HG03457 (cell line): ENCODE measurements at regions not wholly inside any gene's neighbourhood (a gene's known extent, or its start where the extent isn't known, plus 50 kb on each side); places are given as distances from the start of the nearest gene placed in this dataset.

ENCODE experiments used
- ATAC-seq: cut with Tn5 transposase; IDR thresholded peaks from one replicate; pipeline ENCODE4 v1.9.1; 2021; ENCODE audit warnings: moderate number of reproducible peaks; ENCODE audit not compliant: unreplicated experiment

DNA sequence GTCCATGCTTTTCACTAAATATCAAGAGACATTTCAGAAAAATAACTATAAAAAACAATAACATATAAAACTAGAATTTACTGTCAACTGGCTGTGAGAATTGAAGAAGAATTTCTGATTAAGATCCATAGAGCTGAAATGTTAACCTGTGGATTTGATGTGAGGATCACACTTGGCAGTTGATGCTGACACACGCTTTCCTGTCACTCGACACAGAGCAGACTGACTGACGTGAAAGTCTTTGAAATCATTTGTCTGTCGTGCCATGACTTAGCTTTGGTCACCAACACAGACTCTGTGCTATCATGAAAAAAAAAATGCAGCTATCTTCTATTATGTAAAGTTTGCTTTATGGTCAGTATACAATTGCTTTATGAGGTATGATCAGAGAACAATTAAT, 706.0 kb upstream of the ZP4 start:
- ATAC-seq: no peak

- ATAC-seq: no peak
These were observed 701.9 kb upstream of the ZP4 start for GRCh38 chr1:238592621-238593020.

DNA sequence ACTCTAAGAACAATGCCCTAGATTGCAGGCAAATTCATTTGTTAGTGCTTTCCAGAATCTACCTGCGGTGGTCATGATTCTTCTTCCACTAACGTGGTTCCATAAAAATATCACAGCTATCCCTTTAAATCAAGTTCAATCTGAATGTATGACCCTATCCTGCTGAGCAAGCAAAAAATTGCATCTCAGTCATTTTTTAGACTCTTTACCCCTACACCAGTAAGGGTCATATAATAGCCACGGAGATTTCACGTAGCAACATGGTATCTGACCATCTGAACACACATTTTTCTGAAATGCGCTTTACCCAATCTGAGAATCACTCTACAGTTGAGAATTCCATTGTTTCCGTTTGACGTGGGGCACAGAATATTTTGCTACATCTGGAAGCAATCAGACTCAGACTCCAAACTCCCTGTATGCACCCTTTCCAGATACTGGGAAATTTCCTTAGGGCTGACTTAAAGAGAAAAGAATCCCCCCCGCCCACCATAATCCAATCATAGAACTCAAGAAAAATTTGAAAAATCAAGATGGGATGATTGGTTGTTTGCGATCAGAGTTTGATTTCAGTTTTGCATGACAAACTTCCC, 699.2 kb upstream of the ZP4 start:
- no peak for ATAC-seq

- ATAC-seq: no peak
These were observed 692.1 kb upstream of the ZP4 start for GRCh38 chr1:238582816-238583215.

DNA sequence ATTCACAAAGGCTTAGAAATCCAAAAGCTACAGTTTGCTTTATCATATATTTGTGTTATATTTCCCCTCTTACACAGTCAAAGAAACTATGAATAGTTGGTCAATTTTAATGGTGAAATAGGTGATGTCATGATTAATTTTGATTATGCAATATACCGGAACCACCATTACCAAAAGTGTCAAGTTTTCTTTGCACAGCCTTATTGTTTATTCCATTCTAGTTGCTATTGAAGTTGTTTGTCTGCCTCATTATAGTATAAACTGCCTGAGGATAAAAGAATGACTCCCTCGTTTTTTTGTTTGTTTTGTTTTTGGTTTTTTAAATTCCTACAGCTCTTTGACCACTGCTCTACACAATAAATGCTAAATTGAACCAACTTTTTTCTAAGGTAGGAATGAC, 690.6 kb upstream of the ZP4 start:
- no peak for ATAC-seq

DNA sequence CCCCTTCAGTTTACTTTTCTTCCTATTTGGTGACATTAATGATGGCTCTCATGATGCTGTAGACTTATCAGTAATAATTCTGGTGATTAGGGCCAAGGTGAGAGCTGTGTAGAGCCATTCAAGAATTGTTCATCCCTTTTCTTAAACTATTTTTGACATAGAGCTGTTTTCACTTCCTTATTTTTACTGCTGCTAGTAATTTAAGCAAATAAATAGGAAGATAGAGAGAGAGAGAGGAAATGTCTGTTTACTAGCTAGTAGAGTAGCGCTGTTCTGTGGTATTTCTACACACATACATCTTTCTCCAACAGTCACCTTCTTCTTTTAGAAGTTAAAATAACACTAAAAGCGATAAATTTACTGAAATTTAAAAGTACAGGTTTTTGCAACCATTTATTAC, 678.0 kb upstream of the ZP4 start:
- ATAC-seq: no peak

GRCh38 chr1:238562341-238562740, 671.6 kb upstream of the ZP4 start:
- no peak for ATAC-seq

DNA sequence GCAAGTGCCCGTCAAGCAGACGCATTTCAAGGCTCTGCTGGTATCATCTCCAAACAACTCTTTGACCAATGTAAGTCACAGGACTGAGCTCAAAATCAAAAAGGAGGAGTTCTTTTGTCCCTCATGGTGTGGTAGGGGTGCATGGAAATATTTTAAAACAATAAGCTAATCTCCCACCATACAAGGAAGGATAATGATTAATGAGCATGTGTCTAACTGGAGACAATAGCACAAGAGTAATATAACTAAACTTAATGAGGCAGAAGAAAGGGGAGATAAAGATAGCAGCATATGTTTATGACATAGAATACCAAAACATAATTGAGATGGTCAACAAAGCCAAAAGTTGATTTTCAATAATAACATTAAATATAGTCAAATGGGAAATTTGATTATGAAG, 668.0 kb upstream of the ZP4 start:
- ATAC-seq: no peak

GRCh38 chr1:238558156-238558555, 667.4 kb upstream of the ZP4 start:
- no peak for ATAC-seq

DNA sequence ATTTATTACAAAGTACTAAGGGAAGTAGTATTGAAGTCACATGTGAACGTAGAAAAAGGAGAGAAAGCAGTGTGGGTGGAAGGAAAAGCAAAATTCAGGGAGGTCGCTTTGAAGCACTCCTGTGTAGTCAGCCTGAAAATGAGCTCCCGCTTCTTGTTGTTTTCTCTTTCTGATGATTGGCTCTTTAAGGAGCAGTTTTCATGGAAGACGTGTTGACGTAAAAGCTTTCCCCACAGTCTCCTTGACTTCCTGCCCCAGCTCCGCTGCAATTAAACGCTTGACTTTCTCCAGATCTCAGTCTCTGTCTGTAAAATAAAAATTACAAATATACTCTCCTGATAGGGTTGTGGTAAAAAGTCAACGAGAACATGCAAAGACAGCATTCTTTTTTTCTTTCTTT, 661.5 kb upstream of the ZP4 start:
- no peak for ATAC-seq

DNA sequence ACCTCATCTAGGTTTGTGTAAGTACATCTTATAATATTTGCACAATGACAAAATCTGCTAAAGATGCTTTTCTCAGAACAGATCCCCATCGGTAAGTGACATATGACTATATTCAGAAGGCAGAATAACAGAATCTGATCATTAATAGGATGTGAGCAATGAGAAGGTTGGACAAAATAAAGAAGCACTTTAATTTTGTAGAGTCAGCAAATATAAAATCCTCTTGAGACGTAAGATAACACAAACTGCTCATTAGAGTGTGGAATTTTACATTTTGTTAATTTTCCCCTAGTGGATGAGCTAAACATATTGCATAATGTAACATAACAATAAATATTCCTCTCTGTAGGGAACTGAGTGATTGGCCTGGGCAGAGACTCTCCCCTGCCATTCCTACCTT, 658.4 kb upstream of the ZP4 start:
- no peak for ATAC-seq

GRCh38 chr1:238546118-238546517, 655.4 kb upstream of the ZP4 start:
- ATAC-seq: no peak

GRCh38 chr1:238537641-238538040, 646.9 kb upstream of the ZP4 start:
- no peak for ATAC-seq

DNA sequence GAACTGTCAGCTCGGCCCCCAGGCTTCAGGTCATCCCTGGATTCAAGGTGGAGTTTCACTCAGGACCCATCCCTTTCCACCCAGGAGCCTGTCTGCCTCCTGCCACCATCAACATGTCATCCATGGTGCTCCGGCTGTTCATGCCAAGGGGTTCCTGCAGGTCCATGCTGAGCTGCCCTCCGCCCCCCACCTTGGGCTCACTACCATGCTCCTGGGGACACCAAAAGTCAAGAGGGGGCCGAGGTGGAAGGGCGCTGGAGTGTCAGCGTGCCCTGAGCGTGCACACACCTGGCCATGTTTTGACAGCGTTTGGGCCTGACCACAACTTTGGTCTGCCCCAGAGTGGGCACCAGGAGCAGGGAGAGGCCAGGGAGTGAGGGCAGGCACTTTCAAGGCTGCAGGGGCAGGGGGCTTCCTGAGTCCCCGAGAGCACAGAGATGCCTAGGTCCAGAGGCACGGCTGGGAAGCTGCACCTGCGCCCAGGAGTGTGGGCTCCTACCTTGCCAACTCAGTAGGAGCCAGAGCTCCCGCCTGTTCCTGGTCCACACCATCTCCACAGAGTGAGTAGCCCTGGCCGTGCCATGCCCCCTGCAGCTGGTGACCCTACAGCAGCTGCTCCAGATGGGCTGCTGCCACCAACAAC, 639.6 kb upstream of the ZP4 start:
- ATAC-seq: no peak

- ATAC-seq: no peak
These were observed 627.0 kb upstream of the ZP4 start for GRCh38 chr1:238517711-238518110.

- no peak for ATAC-seq
These were observed 610.6 kb upstream of the ZP4 start for GRCh38 chr1:238501290-238501689.

GRCh38 chr1:238499021-238499420, 608.3 kb upstream of the ZP4 start:
- ATAC-seq: no peak

DNA sequence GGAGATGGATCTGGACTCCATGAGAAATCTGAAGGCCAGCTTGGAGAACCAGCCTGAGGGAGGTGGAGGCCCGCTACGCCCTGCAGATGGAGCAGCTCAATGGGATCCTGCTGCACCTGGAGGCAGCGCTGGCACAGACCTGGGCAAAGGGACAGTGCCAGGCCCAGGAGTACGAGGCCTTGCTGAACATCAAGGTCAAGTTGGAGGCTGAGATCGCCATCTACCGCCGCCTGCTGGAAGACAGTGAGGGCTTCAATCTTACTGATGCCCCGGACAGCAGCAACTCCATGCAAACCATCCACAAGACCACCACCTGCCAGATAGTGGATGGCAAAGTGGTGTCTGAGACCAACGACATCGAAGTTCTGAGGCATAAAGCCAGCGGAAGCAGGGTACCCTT, 601.5 kb upstream of the ZP4 start:
- no peak for ATAC-seq

DNA sequence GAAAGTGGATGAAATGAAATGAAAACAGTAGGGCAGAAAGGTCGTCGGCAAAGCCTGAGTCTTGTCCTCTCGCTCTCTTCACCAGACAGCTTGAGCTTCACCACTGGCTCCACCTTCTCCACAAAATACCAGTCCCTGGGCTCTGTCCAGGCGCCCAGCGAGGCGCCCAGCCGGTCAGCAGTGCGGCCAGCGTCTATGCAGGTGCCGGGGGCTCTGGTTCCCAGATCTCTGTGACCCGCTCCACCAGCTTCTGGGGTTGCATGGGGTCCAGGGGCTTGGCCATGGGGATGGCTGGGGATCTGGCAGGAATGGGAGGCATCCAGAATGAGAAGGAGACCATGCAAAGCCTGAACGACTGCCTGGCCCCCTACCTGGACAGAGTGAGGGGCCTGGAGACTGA, 600.5 kb upstream of the ZP4 start:
- ATAC-seq: no peak

DNA sequence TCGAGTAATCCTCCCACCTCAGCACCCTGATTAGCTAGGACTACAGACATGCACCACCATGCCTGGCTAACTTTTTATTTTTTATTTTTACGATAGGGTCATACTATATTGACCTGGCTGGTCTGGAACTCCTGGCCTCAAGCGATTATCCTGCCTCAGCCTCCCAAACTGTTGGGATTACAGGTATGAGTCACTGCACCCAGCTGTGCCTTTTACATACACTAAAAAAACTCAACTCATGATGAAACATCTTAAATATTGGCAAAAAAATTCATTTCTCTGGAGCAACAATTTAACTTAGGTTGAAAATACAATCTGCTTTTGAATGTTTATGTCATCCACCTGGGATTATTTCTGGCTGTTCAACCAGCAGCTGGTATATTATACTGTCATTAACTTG, 598.3 kb upstream of the ZP4 start:
- no peak for ATAC-seq

DNA sequence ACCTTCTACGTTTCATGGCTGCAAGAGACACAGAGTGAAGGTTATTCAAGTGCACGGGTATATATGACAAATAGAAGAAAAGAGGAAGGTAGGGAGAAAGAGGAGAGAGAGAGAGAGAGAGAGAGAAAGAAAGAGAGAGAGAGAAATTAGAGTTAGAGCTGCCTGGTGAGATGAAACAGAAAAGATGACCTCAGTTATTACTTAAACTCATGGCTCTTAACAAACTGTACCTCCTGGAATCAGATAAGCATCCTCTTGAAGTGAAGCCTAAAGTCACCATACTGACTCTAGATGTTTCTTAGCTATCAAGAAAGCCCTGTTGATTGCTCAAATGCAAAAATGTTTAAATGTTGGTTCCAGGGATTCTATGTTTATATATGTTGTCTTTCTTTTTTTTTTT, 597.7 kb upstream of the ZP4 start:
- ATAC-seq: no peak

DNA sequence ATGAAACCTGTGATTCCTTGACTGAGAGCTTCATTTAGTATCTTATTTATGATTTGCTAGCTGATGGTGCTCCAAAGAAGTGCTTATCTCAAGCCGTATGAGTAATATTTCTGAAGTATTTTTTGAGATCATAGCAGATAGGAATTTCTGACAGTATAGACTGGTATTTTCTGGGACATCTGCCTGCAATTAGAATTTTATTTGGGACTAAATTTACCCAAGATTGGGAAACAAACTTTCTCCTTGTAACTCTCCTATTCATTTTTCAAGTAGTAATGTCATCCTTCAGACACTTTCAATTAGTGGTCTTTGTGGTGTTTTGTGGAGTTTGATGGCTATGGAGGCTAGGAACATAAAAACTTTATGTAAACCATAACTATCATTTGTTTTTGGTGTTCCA, 597.2 kb upstream of the ZP4 start:
- no peak for ATAC-seq

- ATAC-seq: no peak
These were observed 595.1 kb upstream of the ZP4 start for GRCh38 chr1:238485912-238486209.
